D721Med (cell line): ENCODE measurements at regions not wholly inside any gene's neighbourhood (a gene's known extent, or its start where the extent isn't known, plus 50 kb on each side); places are given as distances from the start of the nearest gene placed in this dataset.

Experiments
- DNase-seq: peaks from one replicate; pipeline ENCODE4 v3.0.0; 2011; ENCODE audit warnings: low spot score; ENCODE audit not compliant: insufficient read length
- FAIRE-seq: peaks from 2 replicates; lab custom pipeline; 2011; peaks lifted over from hg19 to GRCh38; lab: Jason Lieb, UNC
- TF ChIP-seq, protein P1 (sequence below): IDR thresholded peaks from 2 replicates; pipeline ENCODE4 v1.5.1; 2012; ENCODE audit warnings: mild to moderate bottlenecking, control low read depth; ENCODE audit not compliant: insufficient read depth; ENCODE audit errors: missing control alignments

DNA sequence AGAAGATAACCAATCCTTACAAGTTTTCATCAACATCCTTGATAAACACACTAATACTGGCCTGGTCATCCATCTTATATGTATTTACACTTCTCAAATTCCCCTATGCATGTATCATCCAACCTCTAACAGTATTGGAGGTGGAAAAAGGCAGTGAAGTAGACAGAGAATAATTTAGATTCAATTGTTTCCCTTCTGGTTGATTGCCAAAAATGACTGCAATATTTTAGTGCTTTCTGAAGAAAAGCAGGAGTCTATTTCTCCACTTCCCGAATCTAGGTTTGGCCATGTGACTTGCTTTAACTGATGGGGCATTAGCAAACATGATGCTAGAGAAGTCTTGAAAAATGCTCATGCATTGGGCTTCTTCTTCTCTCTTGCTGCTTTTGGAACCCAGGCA lies 78.3 kb upstream of the METAP2 start:
- TF ChIP-seq, protein P1, sequence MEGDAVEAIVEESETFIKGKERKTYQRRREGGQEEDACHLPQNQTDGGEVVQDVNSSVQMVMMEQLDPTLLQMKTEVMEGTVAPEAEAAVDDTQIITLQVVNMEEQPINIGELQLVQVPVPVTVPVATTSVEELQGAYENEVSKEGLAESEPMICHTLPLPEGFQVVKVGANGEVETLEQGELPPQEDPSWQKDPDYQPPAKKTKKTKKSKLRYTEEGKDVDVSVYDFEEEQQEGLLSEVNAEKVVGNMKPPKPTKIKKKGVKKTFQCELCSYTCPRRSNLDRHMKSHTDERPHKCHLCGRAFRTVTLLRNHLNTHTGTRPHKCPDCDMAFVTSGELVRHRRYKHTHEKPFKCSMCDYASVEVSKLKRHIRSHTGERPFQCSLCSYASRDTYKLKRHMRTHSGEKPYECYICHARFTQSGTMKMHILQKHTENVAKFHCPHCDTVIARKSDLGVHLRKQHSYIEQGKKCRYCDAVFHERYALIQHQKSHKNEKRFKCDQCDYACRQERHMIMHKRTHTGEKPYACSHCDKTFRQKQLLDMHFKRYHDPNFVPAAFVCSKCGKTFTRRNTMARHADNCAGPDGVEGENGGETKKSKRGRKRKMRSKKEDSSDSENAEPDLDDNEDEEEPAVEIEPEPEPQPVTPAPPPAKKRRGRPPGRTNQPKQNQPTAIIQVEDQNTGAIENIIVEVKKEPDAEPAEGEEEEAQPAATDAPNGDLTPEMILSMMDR, result no peak

DNA sequence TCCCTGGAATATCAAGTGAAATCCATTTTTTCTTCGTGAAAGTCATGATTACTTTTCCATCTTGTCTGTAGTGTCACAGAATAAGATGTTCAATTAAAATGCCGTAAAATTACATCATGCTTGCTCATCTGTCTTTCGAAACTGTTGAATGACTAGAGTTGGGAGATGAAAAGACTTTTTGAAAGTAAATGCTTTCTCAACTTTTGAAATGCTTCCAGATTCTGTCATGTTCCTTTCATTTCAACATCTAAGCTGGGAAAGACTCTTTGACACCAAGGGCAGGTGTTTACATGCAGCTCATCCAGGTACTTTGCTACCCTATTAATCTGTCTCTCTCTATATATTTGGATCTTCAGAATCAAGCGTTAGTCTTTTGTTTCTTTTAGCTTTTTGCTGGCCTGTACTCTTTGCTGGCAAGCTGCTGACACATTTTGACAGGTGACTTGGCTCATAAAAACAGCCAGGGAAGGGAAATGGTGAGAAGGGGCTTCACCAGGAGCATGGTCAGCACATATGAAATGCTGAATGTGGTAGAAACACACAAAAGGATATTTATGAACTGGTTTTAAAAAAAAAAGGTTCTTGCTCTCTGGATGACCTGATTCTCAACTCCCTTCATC lies 77.0 kb upstream of the METAP2 start:
- TF ChIP-seq, protein P1, result no peak
- DNase-seq (no peak), FAIRE-seq (no peak)

More for the DNA sequence above, 78.3 kb upstream of the METAP2 start:
- FAIRE-seq (no peak), DNase-seq (no peak)

DNA sequence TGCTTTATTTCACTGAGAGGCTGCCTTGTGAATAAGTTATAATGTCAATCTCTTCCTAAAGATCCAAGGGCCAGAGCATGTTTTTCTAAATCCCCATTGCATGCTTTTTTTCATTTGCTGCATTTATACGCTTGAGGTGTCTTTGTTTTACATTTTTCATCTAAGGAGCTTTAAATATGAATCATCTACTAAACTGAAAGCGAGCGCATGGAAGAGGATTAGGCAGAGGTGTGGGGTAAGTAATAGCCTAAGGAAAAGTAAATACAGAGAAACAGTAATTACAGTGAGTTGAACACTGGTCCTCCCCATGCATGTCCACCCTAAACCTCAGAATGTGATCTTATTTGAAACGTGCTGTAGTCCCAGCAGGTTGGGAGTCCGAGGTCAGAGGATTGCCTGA lies 76.4 kb upstream of the METAP2 start:
- TF ChIP-seq, protein P1, result no peak
- DNase-seq, result no peak
- FAIRE-seq, result no peak

DNA sequence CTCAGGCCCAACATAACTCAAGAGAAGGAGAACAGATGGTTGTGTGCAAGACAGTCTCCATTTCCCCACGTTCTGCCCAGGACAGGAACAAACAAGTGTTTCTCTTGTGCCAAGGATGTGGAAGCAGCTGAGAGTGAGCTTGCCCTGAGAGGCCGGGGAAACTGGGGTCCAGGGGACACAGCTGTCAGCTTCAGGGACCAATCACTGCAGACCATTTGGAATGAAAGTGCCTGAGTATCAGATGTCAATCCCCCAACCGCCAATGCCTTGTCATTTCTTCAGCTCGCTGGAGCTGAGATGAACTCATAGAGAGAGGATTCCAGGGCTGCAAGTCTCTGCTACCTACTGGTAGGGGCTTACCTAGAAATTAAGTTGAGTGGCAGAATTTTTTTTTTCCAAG lies 71.9 kb upstream of the METAP2 start:
- FAIRE-seq, result no peak
- no peak for DNase-seq
- TF ChIP-seq, protein P1, result no peak

DNA sequence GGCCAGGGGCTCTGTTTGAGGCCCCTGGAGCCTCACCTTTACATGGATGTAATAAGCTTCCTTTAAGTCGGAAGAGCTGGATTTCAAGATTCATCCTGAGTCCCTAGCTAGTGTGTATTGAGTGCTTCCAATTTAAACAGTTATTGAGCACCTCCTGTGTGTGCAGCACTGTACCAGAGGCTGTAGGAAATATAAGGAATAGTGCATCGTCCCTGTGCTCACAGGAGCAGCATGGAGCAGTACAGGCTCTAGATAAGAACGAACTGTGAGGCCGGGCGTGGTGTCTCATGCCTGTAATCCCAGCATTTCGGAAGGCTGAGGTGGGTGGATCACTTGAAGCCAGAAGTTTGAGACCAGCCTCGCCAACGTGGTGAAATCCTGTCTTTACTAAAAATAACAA lies 65.8 kb upstream of the METAP2 start:
- DNase-seq (no peak), FAIRE-seq (no peak)
- TF ChIP-seq, protein P1, result no peak

DNA sequence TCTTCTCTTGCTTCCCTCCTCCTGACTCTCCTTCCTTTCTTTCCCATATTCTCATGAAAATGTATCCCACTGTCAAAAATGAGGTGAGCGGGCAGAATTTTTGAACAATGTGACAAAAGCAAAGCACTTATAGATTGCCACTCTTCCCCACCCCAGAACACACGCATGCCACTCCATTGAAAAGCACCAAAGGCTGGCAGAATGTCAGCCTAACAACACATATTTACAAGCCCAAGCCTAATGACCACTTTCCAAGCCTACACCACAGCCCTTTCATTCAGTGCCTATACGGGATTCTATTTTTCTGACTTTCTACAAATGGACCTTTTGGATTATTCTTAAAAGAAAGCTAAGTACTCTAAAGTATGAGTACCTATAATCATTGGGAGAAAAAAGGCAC lies 62.9 kb upstream of the METAP2 start:
- DNase-seq, result no peak
- TF ChIP-seq, protein P1, result no peak
- no peak for FAIRE-seq

DNA sequence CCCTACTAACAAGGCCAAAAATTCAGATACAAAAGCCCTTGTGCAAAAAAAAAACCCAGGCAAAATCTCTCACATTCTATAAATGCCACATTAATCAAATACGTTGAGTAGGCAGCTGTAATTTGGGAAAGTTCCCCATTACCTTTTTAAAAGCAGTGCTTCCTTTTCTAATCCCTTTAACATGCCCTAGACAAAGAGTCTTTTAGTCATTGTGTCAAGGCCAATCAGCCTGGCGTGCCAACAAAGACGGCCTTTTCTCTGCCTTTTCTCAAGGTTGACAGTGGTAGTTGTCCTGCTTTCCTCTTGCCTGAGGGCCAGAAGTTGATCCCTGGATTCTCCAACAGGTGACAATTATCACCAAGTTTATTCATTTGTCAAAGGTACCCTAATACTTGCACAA lies 62.5 kb upstream of the METAP2 start:
- FAIRE-seq, result no peak
- TF ChIP-seq, protein P1, result no peak
- DNase-seq, result no peak
